HCT116 (cell line): ENCODE measurements at regions not wholly inside any gene's neighbourhood (a gene's known extent, or its start where the extent isn't known, plus 50 kb on each side); places are given as distances from the start of the nearest gene placed in this dataset.

Experiments
- ATAC-seq: fragments of 200-7000 bp; cut with Tn5 transposase; 2 replicates; pipeline ENCODE4 v1.9.1; 2020; ENCODE audit warnings: mild to moderate bottlenecking, moderate library complexity
- BruUV-seq: library from RNA; stranded (reverse); fragments of 400-500 nt; replicated peaks from 2 replicates; lab custom pipeline; 2021; lab: Mats Ljungman, UMichigan
- CTCF ChIA-PET: fragments of 300-600 bp; sonication (Branson Sonifier 250); formaldehyde crosslinking; loops from one replicate; lab custom pipeline; 2021; ENCODE audit warnings: antibody characterized with exemption; lab: Charles Lee
- POLR2A ChIA-PET: fragments of 300-600, 350-600 bp; sonication (Branson Sonifier 250); formaldehyde crosslinking; loops from one replicate; lab custom pipeline; 2021; ENCODE audit warnings: antibody characterized with exemption; lab: Charles Lee
- RAD21 ChIA-PET, 2 experiments: fragments of 300-600 bp; sonication (Branson Sonifier 250); formaldehyde crosslinking; loops; one replicate each; lab custom pipeline; 2023; ENCODE audit warnings: low total read pairs in 2 of 2; ENCODE audit not compliant: uncharacterized antibody in 2 of 2, unreplicated experiment in 2 of 2, low non-redundant PET in 1 of 2; lab: Charles Lee
- DNase-seq: peaks from one replicate; pipeline ENCODE4 v3.0.0-alpha.2; 2010; ENCODE audit warnings: low read depth, low spot score
- H2AFZ ChIP-seq: fragments of 200-600 bp; shearing (Covaris generic), sonication (generic); 2 replicates; pipeline ENCODE4 v1.6.1; 2017; ENCODE audit warnings: low read depth, mixed run types, mixed read lengths, antibody characterized with exemption, low read length; ENCODE audit not compliant: poor library complexity, severe bottlenecking
- H3K27ac ChIP-seq: 2 replicates; pipeline ENCODE4 v1.5.1; 2012; ENCODE audit warnings: low read depth, low read length
- H3K27me3 ChIP-seq: fragments of 200-600 bp; sonication (generic); 2 replicates; pipeline ENCODE4 v1.6.1; 2016; ENCODE audit warnings: mixed run types, low read length, mixed read lengths; ENCODE audit not compliant: insufficient read depth
- H3K36me3 ChIP-seq, 2 experiments: fragments of 200-500 bp in 1 of 2; fragments of 200-600 bp in 1 of 2; sonication (Bioruptor generic) in 1 of 2; sonication (generic) in 1 of 2; 2 replicates each; pipeline versions ENCODE4 v1.5.1 to v1.6.1; 2014 to 2016; ENCODE audit warnings: low read length in 2 of 2, inconsistent platforms in 1 of 2, mixed read lengths in 1 of 2, mixed run types in 1 of 2; ENCODE audit not compliant: insufficient read depth in 2 of 2, control insufficient read depth in 1 of 2
- H3K4me1 ChIP-seq, 2 experiments: fragments of 200-600 bp in 1 of 2; sonication (generic) in 1 of 2; 2 replicates each; pipeline versions ENCODE4 v1.5.1 to v1.6.1; 2012 to 2017; ENCODE audit warnings: low read length in 2 of 2, inconsistent platforms in 1 of 2, mild to moderate bottlenecking in 1 of 2, mixed read lengths in 1 of 2, mixed run types in 1 of 2, moderate library complexity in 1 of 2; ENCODE audit not compliant: insufficient read depth in 2 of 2, control insufficient read depth in 1 of 2
- H3K4me2 ChIP-seq: fragments of 200-600 bp; sonication (generic); 2 replicates; pipeline ENCODE4 v1.6.1; 2017; ENCODE audit warnings: mixed run types, low read length, mixed read lengths
- H3K4me3 ChIP-seq, 2 experiments: fragments of 200-600 bp in 1 of 2; sonication (generic) in 1 of 2; replicated peaks in 1 of 2; 2 replicates each; pipeline ENCODE4 v1.5.1; 2011 to 2016; ENCODE audit warnings: low read length in 2 of 2, control low read depth in 1 of 2, low read depth in 1 of 2, mild to moderate bottlenecking in 1 of 2, mixed read lengths in 1 of 2, mixed run types in 1 of 2
- H3K79me2 ChIP-seq: fragments of 200-600 bp; sonication (generic); 2 replicates; pipeline ENCODE4 v1.6.1; 2017; ENCODE audit warnings: mild to moderate bottlenecking, mixed run types, low read length, moderate library complexity, mixed read lengths; ENCODE audit not compliant: insufficient read depth
- H3K9ac ChIP-seq: fragments of 200-600 bp; sonication (generic); 2 replicates; pipeline ENCODE4 v1.6.1; 2016; ENCODE audit warnings: low read length, mixed read lengths
- H3K9me2 ChIP-seq: fragments of 200-600 bp; sonication (generic), shearing (Covaris generic); 2 replicates; pipeline ENCODE4 v1.6.1; 2017; ENCODE audit warnings: mixed run types, mild to moderate bottlenecking, moderate library complexity; ENCODE audit not compliant: insufficient read depth
- H3K9me3 ChIP-seq, 2 experiments: fragments of 200-500 bp in 1 of 2; fragments of 200-600 bp in 1 of 2; sonication (Bioruptor generic) in 1 of 2; sonication (generic) in 1 of 2; 2 replicates each; pipeline ENCODE4 v1.6.1; 2014 to 2017; ENCODE audit warnings: low read length in 2 of 2, mixed read lengths in 2 of 2, inconsistent platforms in 1 of 2, low read depth in 1 of 2, mild to moderate bottlenecking in 1 of 2, mixed run types in 1 of 2, moderate library complexity in 1 of 2; ENCODE audit not compliant: control insufficient read depth in 1 of 2, insufficient read depth in 1 of 2
- H4K20me1 ChIP-seq: fragments of 200-600 bp; sonication (generic), shearing (Covaris generic); 2 replicates; pipeline ENCODE4 v1.6.1; 2017; ENCODE audit warnings: mixed run types, mild to moderate bottlenecking, moderate library complexity; ENCODE audit not compliant: insufficient read depth
- CEBPB ChIP-seq: IDR thresholded peaks from 2 replicates; pipeline ENCODE4 v1.6.1; 2012; ENCODE audit warnings: low read depth
- EZH2 ChIP-seq: fragments of 200-600 bp; sonication (generic); IDR thresholded peaks from 2 replicates; pipeline ENCODE4 v1.6.1; 2017; ENCODE audit warnings: antibody characterized with exemption, mixed run types
- POLR2AphosphoS5 ChIP-seq: IDR thresholded peaks from 2 replicates; pipeline ENCODE4 v1.6.1; 2011; ENCODE audit warnings: mild to moderate bottlenecking, low read depth, low read length, moderate library complexity
- SP1 ChIP-seq: IDR thresholded peaks from 2 replicates; pipeline ENCODE4 v1.6.1; 2012; ENCODE audit warnings: low read depth
- ZBTB33 ChIP-seq: IDR thresholded peaks from 2 replicates; pipeline ENCODE4 v1.6.1; 2011; ENCODE audit warnings: mild to moderate bottlenecking, low read length, moderate library complexity; ENCODE audit not compliant: insufficient replicate concordance; ENCODE audit errors: extremely low read depth
- intact Hi-C: fragments of 100-400 bp; cut with micrococcal nuclease; formaldehyde crosslinking; loops from 2 replicates; pipeline ENCODE4 v1.10.0; 2022

- TF ChIP-seq ZBTB33: no peak
These were observed 273.7 kb upstream of the KIRREL3 start (continued) for GRCh38 chr11:127274328-127274676.

- ChIA-PET CTCF (no interaction called here), POLR2A (no interaction called here), RAD21 (no interaction called here)
- H3K9me2 ChIP-seq: no peaks in the 10 kb centered on the region
- H3K36me3 ChIP-seq: no peaks in the 10 kb centered on the region
- H3K4me2 ChIP-seq: no peak overlapping the region
- no peak for DNase-seq
- H3K27ac ChIP-seq: no peak overlapping the region
- no peak for ATAC-seq
- BruUV-seq: no TSS peak
- H3K4me1 ChIP-seq: no peaks in the 10 kb centered on the region
- intact Hi-C loops: no loop called here
- peaks cover 11 to 12% of the 10 kb centered on the region in 2 experiments; a peak in 2 of 4 replicates for H3K9me3 ChIP-seq
- H4K20me1 ChIP-seq: no peaks in the 10 kb centered on the region
- no peaks in the 10 kb centered on the region for H3K27me3 ChIP-seq
- no peak overlapping the region for H2AFZ ChIP-seq
- no peak overlapping the region for H3K4me3 ChIP-seq
- no peak for TF ChIP-seq POLR2AphosphoS5
- TF ChIP-seq CEBPB: no peak
- no peak for TF ChIP-seq EZH2
- TF ChIP-seq SP1: no peak
- no peaks in the 10 kb centered on the region for H3K79me2 ChIP-seq
- H3K9ac ChIP-seq: no peak overlapping the region
These were observed 273.2 kb upstream of the KIRREL3 start for GRCh38 chr11:127273593-127274327.
